Activated CD4-positive, alpha-beta T cell treated with anti-CD3 and anti-CD28 coated beads for 36 hours (primary cell): ENCODE measurements at regions not wholly inside any gene's neighbourhood (a gene's known extent, or its start where the extent isn't known, plus 50 kb on each side); places are given as distances from the start of the nearest gene placed in this dataset.
"Not testable (repeated sequence)": the region's sequence is repeated elsewhere in the genome, so short reads cannot be mapped to it uniquely, and the experiment has no call there.

ENCODE experiments used
- ATAC-seq: fragments of 200-7000 bp; cut with Tn5 transposase; one replicate; pipeline ENCODE4 v1.10.0; 2021; ENCODE audit warnings: mild to moderate bottlenecking, moderate library complexity
- CTCF ChIA-PET: fragments of 350-600 bp; sonication (Branson Sonifier 250); formaldehyde crosslinking; loops from one replicate; lab custom pipeline; 2021; ENCODE audit warnings: antibody characterized with exemption; lab: Charles Lee
- POLR2A ChIA-PET: fragments of 350-600 bp; sonication (Branson Sonifier 250); formaldehyde crosslinking; loops from one replicate; lab custom pipeline; 2021; ENCODE audit warnings: antibody characterized with exemption, inconsistent platforms; lab: Charles Lee
- DNase-seq: peaks from one replicate; pipeline ENCODE4 v3.0.0-alpha.2; 2020
- H3K27ac Mint-ChIP-seq: one replicate; pipeline ENCODE4 v1.8.0; 2021; ENCODE audit warnings: mixed read lengths
- H3K27me3 Mint-ChIP-seq: one replicate; pipeline ENCODE4 v1.8.0; 2021; ENCODE audit warnings: mixed read lengths
- H3K36me3 Mint-ChIP-seq: one replicate; pipeline ENCODE4 v1.8.0; 2021; ENCODE audit warnings: low read depth, mixed read lengths
- H3K4me1 Mint-ChIP-seq: one replicate; pipeline ENCODE4 v1.8.0; 2021; ENCODE audit warnings: mixed read lengths
- H3K4me3 Mint-ChIP-seq: one replicate; pipeline ENCODE4 v1.8.0; 2021; ENCODE audit warnings: mild to moderate bottlenecking, moderate library complexity, mixed read lengths
- H3K9me3 Mint-ChIP-seq: one replicate; pipeline ENCODE4 v1.8.0; 2021; ENCODE audit warnings: low read depth, mixed read lengths
- intact Hi-C, 2 experiments: fragments of 100-400 bp; cut with DNase I in 1 of 2; cut with micrococcal nuclease in 1 of 2; formaldehyde crosslinking; loops; one replicate each; pipeline versions ENCODE4 v1.14.2 to v1.15.1; 2022 to 2024; cut with DNase I, micrococcal nuclease

DNA sequence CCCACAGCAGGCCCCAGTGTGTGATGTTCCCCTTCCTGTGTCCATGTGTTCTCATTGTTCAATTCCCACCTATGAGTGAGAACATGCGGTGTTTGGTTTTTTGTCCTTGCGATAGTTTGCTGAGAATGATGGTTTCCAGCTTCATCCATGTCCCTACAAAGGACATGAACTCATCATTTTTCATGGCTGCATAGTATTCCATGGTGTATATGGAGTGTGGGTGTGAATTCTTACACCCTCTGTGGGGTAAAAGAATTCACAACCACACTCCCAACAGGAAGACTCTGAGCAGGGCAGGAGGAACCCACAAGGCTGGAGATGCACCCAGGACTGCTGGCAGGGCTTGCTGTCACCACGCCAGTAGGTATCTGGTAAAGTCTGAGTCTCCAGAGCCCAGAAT is 80.9 kb downstream of the DHCR7 start:
- H3K36me3 Mint-ChIP-seq, intact Hi-C loops, H3K4me1 Mint-ChIP-seq, ATAC-seq, POLR2A ChIA-PET, H3K27ac Mint-ChIP-seq, H3K27me3 Mint-ChIP-seq, H3K4me3 Mint-ChIP-seq, CTCF ChIA-PET, H3K9me3 Mint-ChIP-seq, DNase-seq: not testable (repeated sequence)

DNA sequence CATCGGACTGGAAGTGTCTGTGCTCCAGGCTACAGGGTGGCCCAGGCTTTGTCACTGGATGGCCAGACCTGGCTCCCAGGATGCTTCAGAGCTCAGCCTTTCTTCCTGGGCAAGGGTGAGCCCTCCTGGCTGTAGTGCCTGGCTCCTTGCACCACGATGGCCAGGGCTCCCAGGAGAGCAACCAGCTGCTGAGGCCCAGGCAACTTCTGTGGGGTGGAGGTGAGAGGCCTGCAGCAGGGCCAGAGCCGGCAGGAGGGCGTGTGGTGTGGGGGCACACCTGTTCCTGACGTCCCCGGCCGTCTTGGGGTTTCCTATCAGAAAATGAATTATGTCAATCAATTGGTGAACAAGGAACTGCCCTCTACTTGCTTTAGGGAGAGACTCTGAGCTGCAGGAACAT is 82.1 kb downstream of the DHCR7 start:
- ATAC-seq (no peak), DNase-seq (no peak)
- intact Hi-C loops = no loop called here
- Mint-ChIP-seq H3K9me3 (no peaks in the 10 kb centered on the region), H3K4me1 (no peaks in the 10 kb centered on the region), H3K27me3 (peaks cover 2% of the 10 kb centered on the region), H3K4me3 (no peak overlapping the region), H3K27ac (no peak overlapping the region), H3K36me3 (no peaks in the 10 kb centered on the region)
- ChIA-PET CTCF (no interaction called here), POLR2A (no interaction called here)

DNA sequence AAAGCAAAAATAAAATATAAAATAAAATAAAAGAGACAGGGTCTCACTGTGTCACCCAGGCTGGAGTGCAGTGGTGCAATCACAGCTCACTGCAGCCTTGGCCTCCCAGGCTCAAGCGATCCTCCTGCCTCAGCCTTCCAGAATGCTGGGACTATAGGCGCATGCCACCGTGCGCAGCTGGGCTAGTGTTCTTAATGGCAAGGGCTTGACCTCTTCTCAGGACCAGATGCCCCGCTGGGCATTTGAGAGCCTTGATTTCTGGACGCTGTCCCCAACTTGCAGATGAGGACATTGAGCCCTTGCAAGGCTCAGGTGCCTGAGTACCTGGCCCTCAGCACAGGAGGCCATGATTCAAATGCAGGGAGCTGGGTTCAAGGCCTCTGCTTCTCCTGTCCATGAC is 82.6 kb downstream of the DHCR7 start:
- H3K27me3 Mint-ChIP-seq = peaks cover 2% of the 10 kb centered on the region
- H3K4me3 Mint-ChIP-seq = no peak overlapping the region
- intact Hi-C loops = no loop called here
- H3K4me1 Mint-ChIP-seq = no peaks in the 10 kb centered on the region
- POLR2A ChIA-PET = no interaction called here
- CTCF ChIA-PET = no interaction called here
- H3K36me3 Mint-ChIP-seq = no peaks in the 10 kb centered on the region
- ATAC-seq = no peak
- H3K27ac Mint-ChIP-seq = no peak overlapping the region
- H3K9me3 Mint-ChIP-seq = no peaks in the 10 kb centered on the region
- DNase-seq = no peak

DNA sequence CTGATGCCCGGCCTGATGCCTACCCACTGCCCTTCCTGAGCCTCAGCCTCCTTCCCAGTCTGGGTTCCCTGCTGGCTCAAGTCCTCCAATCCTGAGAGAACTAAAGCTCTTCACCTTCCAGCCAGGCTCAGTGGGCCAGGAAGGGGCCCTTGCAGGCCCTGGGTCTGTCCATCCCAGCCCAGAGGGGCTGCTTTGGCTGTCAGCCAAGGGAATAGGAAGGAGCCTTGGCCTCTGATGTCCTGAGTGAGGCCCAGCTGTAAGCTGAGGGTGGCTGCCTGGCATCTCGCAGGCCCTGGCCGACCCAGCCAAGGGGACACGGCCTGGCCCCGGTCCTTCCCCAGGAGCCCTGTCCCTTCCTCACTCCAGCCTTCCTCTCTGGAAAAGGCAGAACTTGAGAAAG is 83.4 kb downstream of the DHCR7 start:
- H3K4me1 Mint-ChIP-seq = no peaks in the 10 kb centered on the region
- ChIA-PET POLR2A (no interaction called here), CTCF (no interaction called here)
- H3K4me3 Mint-ChIP-seq = no peak overlapping the region
- H3K27ac Mint-ChIP-seq = no peak overlapping the region
- no peaks in the 10 kb centered on the region for H3K36me3 Mint-ChIP-seq
- H3K9me3 Mint-ChIP-seq = no peaks in the 10 kb centered on the region
- ATAC-seq (no peak), DNase-seq (no peak)
- peaks cover 2% of the 10 kb centered on the region for H3K27me3 Mint-ChIP-seq
- intact Hi-C loops = no loop called here

DNA sequence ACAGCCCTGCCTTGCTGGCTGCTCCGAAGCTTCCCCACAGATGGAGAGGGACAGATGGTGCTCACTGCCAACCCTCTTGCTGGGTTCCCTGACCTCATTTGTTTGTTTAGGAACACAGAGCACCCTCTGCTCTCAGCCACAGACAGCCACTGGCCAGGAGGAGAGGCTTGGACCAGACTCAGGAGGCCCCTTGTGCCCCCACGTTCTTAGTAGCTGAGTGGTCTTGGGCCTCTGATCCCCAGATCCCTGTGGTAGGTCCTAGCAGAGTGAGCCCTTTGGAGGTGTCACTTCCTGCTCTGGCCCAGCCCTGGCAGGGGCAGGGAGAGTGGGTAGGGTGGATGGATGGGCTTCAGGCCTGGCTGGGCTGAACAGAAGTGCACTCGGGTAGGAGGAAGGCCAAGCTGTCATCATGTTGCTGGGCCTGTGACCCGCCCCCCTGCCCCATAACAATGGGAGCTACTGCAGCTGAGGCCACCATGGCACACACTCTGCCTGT is 84.0 kb downstream of the DHCR7 start:
- no peak overlapping the region for H3K4me3 Mint-ChIP-seq
- H3K4me1 Mint-ChIP-seq = no peaks in the 10 kb centered on the region
- no peak for ATAC-seq
- no peaks in the 10 kb centered on the region for H3K36me3 Mint-ChIP-seq
- no peak overlapping the region for H3K27ac Mint-ChIP-seq
- H3K27me3 Mint-ChIP-seq = peaks cover 3% of the 10 kb centered on the region
- no peak for DNase-seq
- CTCF ChIA-PET = no interaction called here
- intact Hi-C loops = no loop called here
- no peaks in the 10 kb centered on the region for H3K9me3 Mint-ChIP-seq
- POLR2A ChIA-PET = no interaction called here

DNA sequence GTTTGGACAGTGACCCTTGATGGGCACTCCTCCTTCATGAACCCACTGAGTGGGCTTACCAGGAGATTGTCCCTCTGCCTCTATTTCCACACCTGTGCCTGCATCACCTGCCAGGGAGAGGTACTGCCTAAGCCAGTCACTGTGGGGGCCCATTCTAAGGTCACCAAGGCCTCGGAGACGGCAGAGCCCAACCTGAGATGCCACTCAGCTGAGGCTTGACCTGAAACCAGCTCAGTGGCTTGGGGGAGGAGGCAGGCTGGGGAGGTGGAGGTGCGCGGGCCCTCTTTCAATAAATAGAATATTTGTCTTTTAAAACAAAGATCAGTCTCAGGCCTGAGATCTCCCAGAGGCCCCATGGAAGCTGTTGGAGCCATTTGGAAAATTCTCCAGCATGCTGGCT is 84.5 kb downstream of the DHCR7 start:
- ATAC-seq (no peak), DNase-seq (no peak)
- POLR2A ChIA-PET = no interaction called here
- intact Hi-C loops = no loop called here
- Mint-ChIP-seq H3K4me1 (no peaks in the 10 kb centered on the region), H3K27me3 (peaks cover 8% of the 10 kb centered on the region), H3K9me3 (no peaks in the 10 kb centered on the region), H3K27ac (no peak overlapping the region), H3K4me3 (no peak overlapping the region), H3K36me3 (no peaks in the 10 kb centered on the region)
- CTCF ChIA-PET = no interaction called here

DNA sequence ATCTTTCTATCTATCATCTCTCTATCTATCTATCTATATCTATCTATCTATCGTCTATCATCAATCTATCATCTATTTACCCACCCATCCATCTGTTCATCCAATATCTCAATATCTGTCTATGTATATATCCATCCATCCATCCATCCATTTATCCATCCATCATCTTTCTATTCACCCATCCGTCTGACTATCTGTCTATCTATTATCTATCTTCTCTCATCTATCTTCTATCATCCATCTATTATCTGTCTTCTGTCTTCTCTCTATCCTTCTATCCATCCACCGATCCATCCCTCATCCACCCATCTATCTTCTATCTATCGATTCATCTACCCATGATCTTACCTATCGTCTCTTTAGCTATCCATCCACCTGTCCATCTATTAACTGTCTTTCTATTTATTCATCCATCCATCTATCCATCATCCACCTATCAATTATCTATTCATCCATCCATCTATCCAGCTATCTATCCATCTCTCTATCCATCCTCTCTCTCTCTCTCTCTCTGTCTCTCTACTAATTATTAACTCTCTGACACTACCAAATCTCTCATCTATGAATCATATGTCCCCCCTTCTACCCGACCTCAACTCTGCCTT is 89.1 kb downstream of the DHCR7 start:
- CTCF ChIA-PET = no interaction called here
- no peaks in the 10 kb centered on the region for H3K4me1 Mint-ChIP-seq
- no peaks in the 10 kb centered on the region for H3K36me3 Mint-ChIP-seq
- peaks cover 10% of the 10 kb centered on the region for H3K27me3 Mint-ChIP-seq
- no peaks in the 10 kb centered on the region for H3K9me3 Mint-ChIP-seq
- POLR2A ChIA-PET = no interaction called here
- ATAC-seq (no peak), DNase-seq (no peak)
- H3K4me3 Mint-ChIP-seq = no peak overlapping the region
- intact Hi-C loops = no loop called here
- no peak overlapping the region for H3K27ac Mint-ChIP-seq

DNA sequence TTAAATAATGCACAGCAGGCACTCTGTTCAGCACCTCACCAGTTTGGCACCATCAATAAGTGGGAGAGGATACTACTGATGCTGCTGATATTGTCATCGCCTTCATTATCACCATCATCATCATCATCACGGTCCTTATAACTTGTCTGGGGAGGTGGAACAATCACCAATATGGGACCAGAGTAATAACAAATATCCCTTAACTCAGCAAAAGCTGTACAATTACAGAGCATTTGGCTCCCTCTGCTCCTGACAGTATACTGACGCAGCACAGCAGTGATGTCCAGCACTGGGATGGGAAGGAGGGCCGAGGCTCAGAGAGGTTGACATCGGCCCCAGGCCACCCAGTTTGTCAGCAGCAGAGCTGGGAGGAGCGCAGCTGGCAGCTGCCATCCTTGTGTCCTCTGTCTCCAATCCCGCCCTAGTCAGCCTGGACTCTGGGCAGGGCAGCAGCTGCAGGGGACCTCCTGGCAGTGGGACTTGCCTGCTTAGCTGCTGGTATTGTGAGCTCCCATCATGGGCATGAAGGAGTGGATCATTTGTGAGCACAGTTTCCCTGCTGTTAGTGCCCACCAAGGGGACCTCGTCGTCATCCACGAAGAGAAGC is 90.0 kb downstream of the DHCR7 start:
- Mint-ChIP-seq H3K4me1 (no peaks in the 10 kb centered on the region), H3K4me3 (no peak overlapping the region), H3K27ac (no peak overlapping the region), H3K9me3 (no peaks in the 10 kb centered on the region), H3K27me3 (peaks cover 10% of the 10 kb centered on the region), H3K36me3 (no peaks in the 10 kb centered on the region)
- intact Hi-C loops = no loop called here
- ATAC-seq = no peak
- ChIA-PET POLR2A (no interaction called here), CTCF (no interaction called here)
- DNase-seq = no peak

DNA sequence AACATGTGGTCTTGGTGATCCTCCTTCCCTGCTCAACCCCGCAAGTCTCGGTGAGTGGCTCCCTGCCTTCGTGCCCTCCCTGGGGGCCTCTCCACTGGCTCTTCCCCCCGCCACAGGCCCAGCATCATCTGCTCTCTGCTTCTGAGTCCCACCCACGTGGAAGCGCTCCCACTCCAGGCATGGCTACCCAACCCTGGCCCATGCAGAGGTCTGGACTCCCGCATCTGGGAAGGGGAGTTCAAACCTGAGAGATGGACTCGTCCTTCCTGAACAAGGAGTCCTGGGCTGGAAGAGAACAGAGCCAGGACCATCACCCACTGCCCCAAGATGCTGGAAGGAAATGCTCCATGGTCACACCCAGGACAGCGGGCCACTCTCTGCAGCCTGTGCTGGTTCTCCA is 90.8 kb downstream of the DHCR7 start:
- Mint-ChIP-seq H3K9me3 (no peaks in the 10 kb centered on the region), H3K36me3 (no peaks in the 10 kb centered on the region), H3K27me3 (peaks cover 12% of the 10 kb centered on the region), H3K27ac (no peak overlapping the region), H3K4me1 (no peaks in the 10 kb centered on the region), H3K4me3 (no peak overlapping the region)
- ATAC-seq (no peak), DNase-seq (no peak)
- intact Hi-C loops = no loop called here
- POLR2A ChIA-PET = no interaction called here
- CTCF ChIA-PET = no interaction called here

DNA sequence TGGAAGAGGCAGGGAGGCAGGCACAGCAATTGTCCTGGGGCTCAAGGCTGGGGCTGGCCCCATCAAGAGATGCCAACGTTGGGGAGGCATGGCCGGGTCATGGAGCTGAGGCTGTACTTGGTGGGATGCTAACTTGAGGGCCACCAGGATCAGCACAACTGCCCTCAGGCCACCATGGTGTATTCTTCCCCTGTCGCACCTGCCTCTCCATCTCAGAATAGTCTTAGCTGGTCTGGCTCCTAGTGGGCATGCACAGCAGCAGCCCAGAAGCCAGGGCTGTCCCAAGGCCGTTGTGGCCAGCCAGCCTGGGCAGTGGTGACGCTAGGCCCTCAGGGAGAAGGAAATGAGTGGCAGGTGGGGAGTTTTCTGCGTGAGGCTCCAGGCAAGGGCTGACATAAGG is 91.3 kb downstream of the DHCR7 start:
- DNase-seq = no peak
- ChIA-PET CTCF (no interaction called here), POLR2A (no interaction called here)
- peaks cover 12% of the 10 kb centered on the region for H3K27me3 Mint-ChIP-seq
- no peaks in the 10 kb centered on the region for H3K4me1 Mint-ChIP-seq
- no peak for ATAC-seq
- H3K27ac Mint-ChIP-seq = no peak overlapping the region
- intact Hi-C loops = no loop called here
- no peak overlapping the region for H3K4me3 Mint-ChIP-seq
- H3K36me3 Mint-ChIP-seq = no peaks in the 10 kb centered on the region
- H3K9me3 Mint-ChIP-seq = no peaks in the 10 kb centered on the region

DNA sequence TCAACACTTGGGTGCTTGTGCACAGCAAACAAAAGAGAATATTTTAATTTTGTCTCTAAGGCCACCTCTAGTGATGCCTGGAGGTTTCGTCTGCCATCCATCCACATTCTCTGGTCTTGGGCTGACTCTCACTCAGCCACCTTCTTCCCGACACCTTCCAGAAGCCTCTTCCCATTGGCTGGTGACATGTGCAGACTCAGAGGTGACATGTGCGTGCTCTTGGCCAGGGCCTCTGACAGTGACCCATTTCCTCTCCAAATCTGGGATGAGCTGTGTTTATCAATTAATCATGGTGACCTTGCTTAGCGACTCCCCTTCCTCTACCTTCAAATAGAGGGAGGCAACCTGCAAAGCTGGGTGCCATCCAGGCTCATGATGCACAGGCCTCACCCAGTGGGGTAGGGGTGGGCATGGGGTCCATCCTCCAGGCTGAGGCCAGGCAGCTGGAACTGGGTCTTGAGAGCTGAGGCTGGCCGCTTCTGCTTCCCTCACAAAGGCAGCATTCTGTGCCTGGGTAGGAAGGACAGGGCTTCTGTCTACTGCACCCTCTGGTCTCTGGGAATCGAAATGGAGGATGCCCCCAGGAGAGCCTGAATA is 91.8 kb downstream of the DHCR7 start:
- Mint-ChIP-seq H3K27ac (no peak overlapping the region), H3K27me3 (peaks cover 13% of the 10 kb centered on the region), H3K36me3 (no peaks in the 10 kb centered on the region), H3K9me3 (no peaks in the 10 kb centered on the region), H3K4me1 (no peaks in the 10 kb centered on the region), H3K4me3 (no peak overlapping the region)
- ATAC-seq (no peak), DNase-seq (no peak)
- ChIA-PET POLR2A (no interaction called here), CTCF (no interaction called here)
- intact Hi-C loops = no loop called here

DNA sequence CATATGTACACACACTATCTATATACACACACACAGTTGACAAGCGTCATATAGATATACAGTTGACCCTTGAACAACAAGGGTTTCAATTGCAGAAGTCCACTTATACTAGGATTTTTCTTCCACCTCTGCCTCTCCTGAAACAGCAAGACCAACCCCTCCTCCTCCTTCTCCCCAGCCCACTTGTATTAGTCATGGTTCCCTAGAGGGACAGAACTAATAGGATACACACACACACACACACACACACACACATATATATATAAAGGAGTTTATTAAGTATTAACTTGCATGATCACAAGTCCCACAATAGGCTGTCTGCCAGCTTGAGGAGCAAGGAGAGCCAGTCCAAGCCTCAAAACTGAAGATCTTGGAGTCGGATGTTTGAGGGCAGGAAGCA is 92.9 kb downstream of the DHCR7 start:
- CTCF ChIA-PET = no interaction called here
- Mint-ChIP-seq H3K27me3 (peaks cover 14% of the 10 kb centered on the region), H3K9me3 (no peaks in the 10 kb centered on the region), H3K36me3 (no peaks in the 10 kb centered on the region), H3K4me3 (no peak overlapping the region), H3K27ac (no peak overlapping the region), H3K4me1 (no peaks in the 10 kb centered on the region)
- ATAC-seq (no peak), DNase-seq (no peak)
- POLR2A ChIA-PET = no interaction called here
- intact Hi-C loops = no loop called here
